GM21576 (cell line): ENCODE measurements at regions not wholly inside any gene's neighbourhood (a gene's known extent, or its start where the extent isn't known, plus 50 kb on each side); places are given as distances from the start of the nearest gene placed in this dataset.
"Not testable (repeated sequence)": the region's sequence is repeated elsewhere in the genome, so short reads cannot be mapped to it uniquely, and the experiment has no call there.

Source experiments
- ATAC-seq: cut with Tn5 transposase; IDR thresholded peaks from one replicate; pipeline ENCODE4 v1.9.1; 2021; ENCODE audit warnings: mild to moderate bottlenecking, moderate library complexity; ENCODE audit not compliant: unreplicated experiment

GRCh38 chr22:49660321-49660720, 167.4 kb downstream of the BRD1 start:
- no peak for ATAC-seq

- ATAC-seq, result no peak
Observed at GRCh38 chr22:49659924-49660315, 167.8 kb downstream of the BRD1 start.

GRCh38 chr22:49659281-49659923, 168.3 kb downstream of the BRD1 start:
- no peak for ATAC-seq

GRCh38 chr22:49658902-49659280, 168.8 kb downstream of the BRD1 start:
- no peak for ATAC-seq

GRCh38 chr22:49657974-49658590, 169.6 kb downstream of the BRD1 start:
- ATAC-seq, result no peak

- peak; percentile 56 for ATAC-seq
Observed at GRCh38 chr22:49657275-49657973, 170.2 kb downstream of the BRD1 start.

- ATAC-seq, result not testable (repeated sequence)
Observed at GRCh38 chr22:49656883-49657274, 170.8 kb downstream of the BRD1 start.

GRCh38 chr22:49656291-49656851, 171.3 kb downstream of the BRD1 start:
- no peak for ATAC-seq

GRCh38 chr22:49655168-49655812, 172.4 kb downstream of the BRD1 start:
- ATAC-seq, result no peak

- ATAC-seq, result no peak
Observed at GRCh38 chr22:49650336-49651241, 177.1 kb downstream of the BRD1 start.

GRCh38 chr22:49649166-49650068, 178.3 kb downstream of the BRD1 start:
- ATAC-seq, result no peak

GRCh38 chr22:49648053-49648452, 179.6 kb downstream of the BRD1 start:
- no peak for ATAC-seq

GRCh38 chr22:49647627-49648026, 180.0 kb downstream of the BRD1 start:
- ATAC-seq, result no peak

- no peak for ATAC-seq
Observed at GRCh38 chr22:49646876-49647275, 180.8 kb downstream of the BRD1 start.

GRCh38 chr22:49645791-49646550, 181.7 kb downstream of the BRD1 start:
- ATAC-seq, result no peak

- no peak for ATAC-seq
Observed at GRCh38 chr22:49645257-49645656, 182.4 kb downstream of the BRD1 start.

GRCh38 chr22:49643998-49644397, 183.7 kb downstream of the BRD1 start:
- ATAC-seq, result no peak

GRCh38 chr22:49643466-49643865, 184.2 kb downstream of the BRD1 start:
- ATAC-seq, result no peak

- no peak for ATAC-seq
Observed at GRCh38 chr22:49642741-49643140, 184.9 kb downstream of the BRD1 start.
